Testis (tissue), 2 donors: ENCODE measurements at regions not wholly inside any gene's neighbourhood (a gene's known extent, or its start where the extent isn't known, plus 50 kb on each side); places are given as distances from the start of the nearest gene placed in this dataset.

ENCODE experiments used
- DNase-seq: peaks from one replicate; pipeline ENCODE4 v3.0.0-alpha.2; 2019
- H3K27ac ChIP-seq, 2 donors: fragments of 200-600 bp; sonication (generic); one replicate each; pipeline ENCODE4 v1.5.1; 2019
- H3K27me3 ChIP-seq: fragments of 200-600 bp; sonication (generic); one replicate; pipeline ENCODE4 v1.5.1; 2019
- H3K36me3 ChIP-seq: fragments of 200-600 bp; sonication (generic); one replicate; pipeline ENCODE4 v1.5.1; 2017; ENCODE audit warnings: low read depth; ENCODE audit errors: missing control alignments
- H3K4me1 ChIP-seq: fragments of 200-600 bp; sonication (generic); one replicate; pipeline ENCODE4 v1.5.1; 2019
- H3K4me3 ChIP-seq, 2 donors: fragments of 200-600 bp; sonication (generic); one replicate each; pipeline ENCODE4 v1.5.1; 2017 to 2019
- H3K9me3 ChIP-seq: fragments of 200-600 bp; sonication (generic); one replicate; pipeline ENCODE4 v1.5.1; 2017
- CTCF ChIP-seq, 3 experiments: fragments of 450-650 bp in 2 of 3; fragments of 200-600 bp in 1 of 3; sonication (generic) in 1 of 3; IDR thresholded peaks; one replicate each; pipeline ENCODE4 v1.5.1; 2016 to 2019; ENCODE audit warnings: antibody characterized with exemption in 3 of 3, mild to moderate bottlenecking in 2 of 3, moderate library complexity in 1 of 3
- POLR2A ChIP-seq: fragments of 450-650 bp; IDR thresholded peaks from one replicate; pipeline ENCODE4 v1.6.1; 2017; ENCODE audit warnings: antibody characterized with exemption, mild to moderate bottlenecking, moderate library complexity
- WGBS, 2 donors: methylation state at CpG; one replicate each; pipeline ENCODE4 v1.1.5; 2018; 5-methylcytosine and 5-hydroxymethylcytosine counted together
- intact Hi-C: fragments of 100-400 bp; cut with DNase I; formaldehyde crosslinking; loops from one replicate; pipeline ENCODE4 v1.15.1; 2023; ENCODE audit warnings: low total_unique reads

GRCh38 chr1:119293797-119294196, 74.8 kb upstream of the HAO2 start:
- Histone ChIP-seq H3K27ac (no peak overlapping the region), H3K27me3 (no peaks in the 10 kb centered on the region), H3K4me3 (no peak overlapping the region), H3K9me3 (no peaks in the 10 kb centered on the region), H3K4me1 (no peaks in the 10 kb centered on the region), H3K36me3 (no peaks in the 10 kb centered on the region)
- no peak for DNase-seq
- TF ChIP-seq CTCF (IDR thresholded peaks at IDR 0.05) = no peak
- TF ChIP-seq POLR2A = no peak
- WGBS, 2 donors = 77 to 92% methylated on average over 3 of the region's 3 CpGs
- intact Hi-C loops = loop anchor here (10.0 kb wide), 1 partner anchor 71 kb away; the partner anchor contains the start of gene HAO2

GRCh38 chr1:119294199-119294598, 74.4 kb upstream of the HAO2 start:
- H3K27ac ChIP-seq = no peak overlapping the region
- no peaks in the 10 kb centered on the region for H3K36me3 ChIP-seq
- 58 to 65% methylated on average over 3 of the region's 3 CpGs for WGBS, 2 donors
- H3K4me3 ChIP-seq = no peak overlapping the region
- intact Hi-C loops = loop anchor here (10.0 kb wide), 1 partner anchor 71 kb away; the partner anchor contains the start of gene HAO2
- no peaks in the 10 kb centered on the region for H3K4me1 ChIP-seq
- TF ChIP-seq POLR2A (no peak), CTCF (IDR thresholded peaks at IDR 0.05) (no peak)
- H3K9me3 ChIP-seq = no peaks in the 10 kb centered on the region
- no peaks in the 10 kb centered on the region for H3K27me3 ChIP-seq
- no peak for DNase-seq

- Histone ChIP-seq H3K4me3 (no peak overlapping the region), H3K9me3 (no peaks in the 10 kb centered on the region), H3K27me3 (no peaks in the 10 kb centered on the region), H3K4me1 (no peaks in the 10 kb centered on the region), H3K36me3 (no peaks in the 10 kb centered on the region), H3K27ac (no peak overlapping the region)
- no peak for DNase-seq
- intact Hi-C loops = loop anchor here (10.0 kb wide), 1 partner anchor 70 kb away; the partner anchor contains the start of gene HAO2
- TF ChIP-seq POLR2A (no peak), CTCF (IDR thresholded peaks at IDR 0.05) (no peak)
- 44 to 58% methylated on average over 2 of the region's 2 CpGs for WGBS, 2 donors
Measured at GRCh38 chr1:119294722-119295121, 73.9 kb upstream of the HAO2 start.

GRCh38 chr1:119298687-119299303, 69.8 kb upstream of the HAO2 start:
- TF ChIP-seq CTCF (IDR thresholded peaks at IDR 0.05) = no peak
- TF ChIP-seq POLR2A = no peak
- Histone ChIP-seq H3K4me3 (no peak overlapping the region), H3K9me3 (no peaks in the 10 kb centered on the region), H3K36me3 (no peaks in the 10 kb centered on the region), H3K4me1 (no peaks in the 10 kb centered on the region), H3K27ac (no peak overlapping the region), H3K27me3 (no peaks in the 10 kb centered on the region)
- no peak for DNase-seq
- intact Hi-C loops = loop anchor here (10.0 kb wide), 1 partner anchor 66 kb away; the partner anchor contains the start of gene HAO2

GRCh38 chr1:119302011-119302410, 66.6 kb upstream of the HAO2 start:
- H3K9me3 ChIP-seq = no peaks in the 10 kb centered on the region
- no peak overlapping the region for H3K27ac ChIP-seq
- H3K27me3 ChIP-seq = no peaks in the 10 kb centered on the region

More at GRCh38 chr1:119302011-119302410, 66.6 kb upstream of the HAO2 start:
- Histone ChIP-seq H3K36me3 (no peaks in the 10 kb centered on the region), H3K4me1 (no peaks in the 10 kb centered on the region), H3K4me3 (no peak overlapping the region)
- TF ChIP-seq POLR2A (no peak), CTCF (IDR thresholded peaks at IDR 0.05) (no peak)
- intact Hi-C loops = no loop called here
- DNase-seq = no peak
- 90 to 97% methylated on average over 3 of the region's 3 CpGs for WGBS, 2 donors
